22Rv1 (cell line): ENCODE measurements at regions not wholly inside any gene's neighbourhood (a gene's known extent, or its start where the extent isn't known, plus 50 kb on each side); places are given as distances from the start of the nearest gene placed in this dataset.

Experiments used
- H3K27ac ChIP-seq: fragments of 450-650 bp; 2 replicates; pipeline ENCODE4 v1.5.1; 2017
- CTCF ChIP-seq: fragments of 450-650 bp; IDR thresholded peaks from 2 replicates; pipeline ENCODE4 v1.5.1; 2017; ENCODE audit warnings: mild to moderate bottlenecking
- ZFX ChIP-seq: fragments of 450-650 bp; IDR thresholded peaks from 2 replicates; pipeline ENCODE4 v1.6.1; 2017; ENCODE audit warnings: antibody characterized with exemption, borderline replicate concordance

- H3K27ac ChIP-seq = no peak overlapping the region
- TF ChIP-seq CTCF (no peak), ZFX (no peak)
These were observed 450.0 kb downstream of the USP25 start for GRCh38 chr21:16179773-16180172.

GRCh38 chr21:16180614-16181013 is 450.8 kb downstream of the USP25 start:
- TF ChIP-seq CTCF (no peak), ZFX (no peak)
- no peak overlapping the region for H3K27ac ChIP-seq

- TF ChIP-seq CTCF = no peak
- TF ChIP-seq ZFX = no peak
- no peak overlapping the region for H3K27ac ChIP-seq
These were observed 451.2 kb downstream of the USP25 start for GRCh38 chr21:16181018-16181417.

GRCh38 chr21:16185766-16186165 is 456.0 kb downstream of the USP25 start:
- no peak overlapping the region for H3K27ac ChIP-seq
- no peak for TF ChIP-seq CTCF
- TF ChIP-seq ZFX = no peak

GRCh38 chr21:16186742-16187141 is 457.0 kb downstream of the USP25 start:
- no peak overlapping the region for H3K27ac ChIP-seq
- TF ChIP-seq CTCF = no peak
- no peak for TF ChIP-seq ZFX

- no peak overlapping the region for H3K27ac ChIP-seq
- no peak for TF ChIP-seq ZFX
- TF ChIP-seq CTCF = no peak
These were observed 458.0 kb downstream of the USP25 start for GRCh38 chr21:16187603-16188301.

GRCh38 chr21:16192902-16193301 is 463.1 kb downstream of the USP25 start:
- H3K27ac ChIP-seq = no peak overlapping the region
- TF ChIP-seq CTCF (no peak), ZFX (no peak)
